ENCODE measurements at regions not wholly inside any gene's neighbourhood (a gene's known extent, or its start where the extent isn't known, plus 50 kb on each side); places are given as distances from the start of the nearest gene placed in this dataset.

- no peak for DNase-seq (ENCODE audit: low spot score)
- Histone ChIP-seq H3K36me3 (no peaks in the 10 kb centered on the region), H3K4me3 (no peak overlapping the region), H3K27me3 (replicated peaks; ENCODE audit: insufficient read depth) (no peaks in the 10 kb centered on the region), H3K4me1 (ENCODE audit: control insufficient read depth in 1 of 2, low read depth in 2 of 2) (no peaks in the 10 kb centered on the region), H3K27ac (no peak overlapping the region), H3K9me3 (no peaks in the 10 kb centered on the region)
- TF ChIP-seq, protein P1, sequence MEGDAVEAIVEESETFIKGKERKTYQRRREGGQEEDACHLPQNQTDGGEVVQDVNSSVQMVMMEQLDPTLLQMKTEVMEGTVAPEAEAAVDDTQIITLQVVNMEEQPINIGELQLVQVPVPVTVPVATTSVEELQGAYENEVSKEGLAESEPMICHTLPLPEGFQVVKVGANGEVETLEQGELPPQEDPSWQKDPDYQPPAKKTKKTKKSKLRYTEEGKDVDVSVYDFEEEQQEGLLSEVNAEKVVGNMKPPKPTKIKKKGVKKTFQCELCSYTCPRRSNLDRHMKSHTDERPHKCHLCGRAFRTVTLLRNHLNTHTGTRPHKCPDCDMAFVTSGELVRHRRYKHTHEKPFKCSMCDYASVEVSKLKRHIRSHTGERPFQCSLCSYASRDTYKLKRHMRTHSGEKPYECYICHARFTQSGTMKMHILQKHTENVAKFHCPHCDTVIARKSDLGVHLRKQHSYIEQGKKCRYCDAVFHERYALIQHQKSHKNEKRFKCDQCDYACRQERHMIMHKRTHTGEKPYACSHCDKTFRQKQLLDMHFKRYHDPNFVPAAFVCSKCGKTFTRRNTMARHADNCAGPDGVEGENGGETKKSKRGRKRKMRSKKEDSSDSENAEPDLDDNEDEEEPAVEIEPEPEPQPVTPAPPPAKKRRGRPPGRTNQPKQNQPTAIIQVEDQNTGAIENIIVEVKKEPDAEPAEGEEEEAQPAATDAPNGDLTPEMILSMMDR (IDR thresholded peaks at IDR 0.05), result no peak
- no peak for ATAC-seq (ENCODE audit: insufficient number of reproducible peaks, low FRiP score, low read depth)
Measured at GRCh38 chr1:195971589-195971988, 636.7 kb downstream of the KCNT2 start.

GRCh38 chr1:195970209-195970608 lies 638.0 kb downstream of the KCNT2 start:
- H3K4me3 ChIP-seq, result no peak overlapping the region
- H3K27ac ChIP-seq, result no peak overlapping the region
- no peaks in the 10 kb centered on the region for H3K27me3 ChIP-seq (replicated peaks; ENCODE audit: insufficient read depth)
- TF ChIP-seq, protein P1 (IDR thresholded peaks at IDR 0.05), result no peak
- ATAC-seq (ENCODE audit: insufficient number of reproducible peaks, low FRiP score, low read depth) (no peak), DNase-seq (ENCODE audit: low spot score) (no peak)
- no peaks in the 10 kb centered on the region for H3K9me3 ChIP-seq
- peaks cover 0 to 4% of the 10 kb centered on the region in 2 donors for H3K4me1 ChIP-seq (ENCODE audit: control insufficient read depth in 1 of 2, low read depth in 2 of 2)
- no peaks in the 10 kb centered on the region for H3K36me3 ChIP-seq

- ATAC-seq (ENCODE audit: insufficient number of reproducible peaks, low FRiP score, low read depth) (no peak), DNase-seq (ENCODE audit: low spot score) (no peak)
- H3K36me3 ChIP-seq, result no peaks in the 10 kb centered on the region
- H3K4me3 ChIP-seq, result no peak overlapping the region
- peaks cover 0 to 8% of the 10 kb centered on the region in 2 donors for H3K4me1 ChIP-seq (ENCODE audit: control insufficient read depth in 1 of 2, low read depth in 2 of 2)
- H3K27ac ChIP-seq, result no peak overlapping the region
- TF ChIP-seq, protein P1 (IDR thresholded peaks at IDR 0.05), result no peak
- no peaks in the 10 kb centered on the region for H3K9me3 ChIP-seq
- H3K27me3 ChIP-seq (replicated peaks; ENCODE audit: insufficient read depth), result no peaks in the 10 kb centered on the region
Measured at GRCh38 chr1:195965475-195965874, 642.8 kb downstream of the KCNT2 start.

- Histone ChIP-seq H3K27me3 (replicated peaks; ENCODE audit: insufficient read depth) (no peaks in the 10 kb centered on the region), H3K4me1 (ENCODE audit: control insufficient read depth in 1 of 2, low read depth in 2 of 2) (peaks cover 0 to 8% of the 10 kb centered on the region in 2 donors), H3K36me3 (no peaks in the 10 kb centered on the region), H3K9me3 (no peaks in the 10 kb centered on the region), H3K4me3 (no peak overlapping the region), H3K27ac (no peak overlapping the region)
- TF ChIP-seq, protein P1 (IDR thresholded peaks at IDR 0.05), result no peak
- ATAC-seq (ENCODE audit: insufficient number of reproducible peaks, low FRiP score, low read depth) (no peak), DNase-seq (ENCODE audit: low spot score) (no peak)
Measured at GRCh38 chr1:195965036-195965435, 643.2 kb downstream of the KCNT2 start.

GRCh38 chr1:195964516-195964915 lies 643.7 kb downstream of the KCNT2 start:
- H3K4me1 ChIP-seq (ENCODE audit: control insufficient read depth in 1 of 2, low read depth in 2 of 2), result peaks cover 0 to 8% of the 10 kb centered on the region in 2 donors
- no peaks in the 10 kb centered on the region for H3K9me3 ChIP-seq
- no peak overlapping the region for H3K27ac ChIP-seq
- H3K27me3 ChIP-seq (replicated peaks; ENCODE audit: insufficient read depth), result no peaks in the 10 kb centered on the region
- H3K36me3 ChIP-seq, result no peaks in the 10 kb centered on the region
- no peak overlapping the region for H3K4me3 ChIP-seq
- TF ChIP-seq, protein P1 (IDR thresholded peaks at IDR 0.05), result no peak
- no peak for ATAC-seq (ENCODE audit: insufficient number of reproducible peaks, low FRiP score, low read depth)
- no peak for DNase-seq (ENCODE audit: low spot score)
